ENCODE measurements at regions not wholly inside any gene's neighbourhood (a gene's known extent, or its start where the extent isn't known, plus 50 kb on each side); places are given as distances from the start of the nearest gene placed in this dataset.

DNA sequence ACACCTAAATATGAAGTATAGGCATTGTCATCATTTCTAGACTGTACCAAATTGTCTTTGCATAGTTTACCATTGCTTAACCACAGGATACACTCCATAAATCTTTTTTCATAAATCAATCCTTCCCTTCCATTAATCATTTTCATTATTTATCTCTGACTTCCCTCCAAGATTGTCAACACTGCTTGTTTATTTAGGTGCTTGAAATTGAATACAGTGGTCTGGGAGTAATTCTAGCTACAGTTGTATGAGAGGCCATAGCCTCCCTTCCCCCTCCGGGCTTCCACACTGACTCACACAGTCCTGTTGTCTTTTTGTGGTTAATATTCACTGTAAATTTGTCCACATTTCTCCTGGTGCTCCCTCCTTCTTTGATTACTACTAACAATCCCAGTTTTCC, 114.2 kb upstream of the ARID2 start (continued):
- TF ChIP-seq, protein P1, sequence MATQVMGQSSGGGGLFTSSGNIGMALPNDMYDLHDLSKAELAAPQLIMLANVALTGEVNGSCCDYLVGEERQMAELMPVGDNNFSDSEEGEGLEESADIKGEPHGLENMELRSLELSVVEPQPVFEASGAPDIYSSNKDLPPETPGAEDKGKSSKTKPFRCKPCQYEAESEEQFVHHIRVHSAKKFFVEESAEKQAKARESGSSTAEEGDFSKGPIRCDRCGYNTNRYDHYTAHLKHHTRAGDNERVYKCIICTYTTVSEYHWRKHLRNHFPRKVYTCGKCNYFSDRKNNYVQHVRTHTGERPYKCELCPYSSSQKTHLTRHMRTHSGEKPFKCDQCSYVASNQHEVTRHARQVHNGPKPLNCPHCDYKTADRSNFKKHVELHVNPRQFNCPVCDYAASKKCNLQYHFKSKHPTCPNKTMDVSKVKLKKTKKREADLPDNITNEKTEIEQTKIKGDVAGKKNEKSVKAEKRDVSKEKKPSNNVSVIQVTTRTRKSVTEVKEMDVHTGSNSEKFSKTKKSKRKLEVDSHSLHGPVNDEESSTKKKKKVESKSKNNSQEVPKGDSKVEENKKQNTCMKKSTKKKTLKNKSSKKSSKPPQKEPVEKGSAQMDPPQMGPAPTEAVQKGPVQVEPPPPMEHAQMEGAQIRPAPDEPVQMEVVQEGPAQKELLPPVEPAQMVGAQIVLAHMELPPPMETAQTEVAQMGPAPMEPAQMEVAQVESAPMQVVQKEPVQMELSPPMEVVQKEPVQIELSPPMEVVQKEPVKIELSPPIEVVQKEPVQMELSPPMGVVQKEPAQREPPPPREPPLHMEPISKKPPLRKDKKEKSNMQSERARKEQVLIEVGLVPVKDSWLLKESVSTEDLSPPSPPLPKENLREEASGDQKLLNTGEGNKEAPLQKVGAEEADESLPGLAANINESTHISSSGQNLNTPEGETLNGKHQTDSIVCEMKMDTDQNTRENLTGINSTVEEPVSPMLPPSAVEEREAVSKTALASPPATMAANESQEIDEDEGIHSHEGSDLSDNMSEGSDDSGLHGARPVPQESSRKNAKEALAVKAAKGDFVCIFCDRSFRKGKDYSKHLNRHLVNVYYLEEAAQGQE (tag by site-specific recombination; IDR thresholded peaks at IDR 0.05) = 0 out of 2 replicates have a peak, but pooled peaks have one; percentile 8
- TF ChIP-seq, protein P2, sequence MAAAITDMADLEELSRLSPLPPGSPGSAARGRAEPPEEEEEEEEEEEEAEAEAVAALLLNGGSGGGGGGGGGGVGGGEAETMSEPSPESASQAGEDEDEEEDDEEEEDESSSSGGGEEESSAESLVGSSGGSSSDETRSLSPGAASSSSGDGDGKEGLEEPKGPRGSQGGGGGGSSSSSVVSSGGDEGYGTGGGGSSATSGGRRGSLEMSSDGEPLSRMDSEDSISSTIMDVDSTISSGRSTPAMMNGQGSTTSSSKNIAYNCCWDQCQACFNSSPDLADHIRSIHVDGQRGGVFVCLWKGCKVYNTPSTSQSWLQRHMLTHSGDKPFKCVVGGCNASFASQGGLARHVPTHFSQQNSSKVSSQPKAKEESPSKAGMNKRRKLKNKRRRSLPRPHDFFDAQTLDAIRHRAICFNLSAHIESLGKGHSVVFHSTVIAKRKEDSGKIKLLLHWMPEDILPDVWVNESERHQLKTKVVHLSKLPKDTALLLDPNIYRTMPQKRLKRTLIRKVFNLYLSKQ (tag by site-specific recombination; IDR thresholded peaks at IDR 0.05; ENCODE audit: borderline replicate concordance) = no peak
- TF ChIP-seq ZNF76 (tag by site-specific recombination; IDR thresholded peaks at IDR 0.05; ENCODE audit: borderline replicate concordance, low read depth) = 0 out of 2 replicates have a peak, but pooled peaks have one; percentile 33
- 0 out of 2 replicates have a peak, but pooled peaks have one; percentile 68 for TF ChIP-seq ZNF792 (tag by site-specific recombination; IDR thresholded peaks at IDR 0.05)
- TF ChIP-seq, protein P3, sequence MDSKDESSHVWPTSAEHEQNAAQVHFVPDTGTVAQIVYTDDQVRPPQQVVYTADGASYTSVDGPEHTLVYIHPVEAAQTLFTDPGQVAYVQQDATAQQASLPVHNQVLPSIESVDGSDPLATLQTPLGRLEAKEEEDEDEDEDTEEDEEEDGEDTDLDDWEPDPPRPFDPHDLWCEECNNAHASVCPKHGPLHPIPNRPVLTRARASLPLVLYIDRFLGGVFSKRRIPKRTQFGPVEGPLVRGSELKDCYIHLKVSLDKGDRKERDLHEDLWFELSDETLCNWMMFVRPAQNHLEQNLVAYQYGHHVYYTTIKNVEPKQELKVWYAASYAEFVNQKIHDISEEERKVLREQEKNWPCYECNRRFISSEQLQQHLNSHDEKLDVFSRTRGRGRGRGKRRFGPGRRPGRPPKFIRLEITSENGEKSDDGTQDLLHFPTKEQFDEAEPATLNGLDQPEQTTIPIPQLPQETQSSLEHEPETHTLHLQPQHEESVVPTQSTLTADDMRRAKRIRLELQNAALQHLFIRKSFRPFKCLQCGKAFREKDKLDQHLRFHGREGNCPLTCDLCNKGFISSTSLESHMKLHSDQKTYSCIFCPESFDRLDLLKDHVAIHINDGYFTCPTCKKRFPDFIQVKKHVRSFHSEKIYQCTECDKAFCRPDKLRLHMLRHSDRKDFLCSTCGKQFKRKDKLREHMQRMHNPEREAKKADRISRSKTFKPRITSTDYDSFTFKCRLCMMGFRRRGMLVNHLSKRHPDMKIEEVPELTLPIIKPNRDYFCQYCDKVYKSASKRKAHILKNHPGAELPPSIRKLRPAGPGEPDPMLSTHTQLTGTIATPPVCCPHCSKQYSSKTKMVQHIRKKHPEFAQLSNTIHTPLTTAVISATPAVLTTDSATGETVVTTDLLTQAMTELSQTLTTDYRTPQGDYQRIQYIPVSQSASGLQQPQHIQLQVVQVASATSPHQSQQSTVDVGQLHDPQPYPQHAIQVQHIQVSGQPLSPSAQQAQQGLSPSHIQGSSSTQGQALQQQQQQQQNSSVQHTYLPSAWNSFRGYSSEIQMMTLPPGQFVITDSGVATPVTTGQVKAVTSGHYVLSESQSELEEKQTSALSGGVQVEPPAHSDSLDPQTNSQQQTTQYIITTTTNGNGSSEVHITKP (tag by site-specific recombination; IDR thresholded peaks at IDR 0.05) = peak; percentile 97
- peak; percentile 60 for TF ChIP-seq ZBTB17 (tag by site-specific recombination; IDR thresholded peaks at IDR 0.05)
- peak; percentile 55 for TF ChIP-seq BCL11B (tag by site-specific recombination; IDR thresholded peaks at IDR 0.05; ENCODE audit: low read depth)
- TF ChIP-seq ZNF596 (tag by site-specific recombination; IDR thresholded peaks at IDR 0.05) = no peak; the same call in 1 of the 2 replicates
- TF ChIP-seq ZNF366 (tag by site-specific recombination; conservative IDR thresholded peaks at IDR 0.05) = peak; percentile 53; the same call in 1 of the 2 replicates
- peak; percentile 8; the same call in 1 of the 2 replicates for TF ChIP-seq ZNF654 (tag by site-specific recombination; IDR thresholded peaks at IDR 0.05; ENCODE audit: low read depth)
- peak; percentile 81 for TF ChIP-seq IKZF3 (tag by site-specific recombination; IDR thresholded peaks at IDR 0.05)
- TF ChIP-seq, protein P4, sequence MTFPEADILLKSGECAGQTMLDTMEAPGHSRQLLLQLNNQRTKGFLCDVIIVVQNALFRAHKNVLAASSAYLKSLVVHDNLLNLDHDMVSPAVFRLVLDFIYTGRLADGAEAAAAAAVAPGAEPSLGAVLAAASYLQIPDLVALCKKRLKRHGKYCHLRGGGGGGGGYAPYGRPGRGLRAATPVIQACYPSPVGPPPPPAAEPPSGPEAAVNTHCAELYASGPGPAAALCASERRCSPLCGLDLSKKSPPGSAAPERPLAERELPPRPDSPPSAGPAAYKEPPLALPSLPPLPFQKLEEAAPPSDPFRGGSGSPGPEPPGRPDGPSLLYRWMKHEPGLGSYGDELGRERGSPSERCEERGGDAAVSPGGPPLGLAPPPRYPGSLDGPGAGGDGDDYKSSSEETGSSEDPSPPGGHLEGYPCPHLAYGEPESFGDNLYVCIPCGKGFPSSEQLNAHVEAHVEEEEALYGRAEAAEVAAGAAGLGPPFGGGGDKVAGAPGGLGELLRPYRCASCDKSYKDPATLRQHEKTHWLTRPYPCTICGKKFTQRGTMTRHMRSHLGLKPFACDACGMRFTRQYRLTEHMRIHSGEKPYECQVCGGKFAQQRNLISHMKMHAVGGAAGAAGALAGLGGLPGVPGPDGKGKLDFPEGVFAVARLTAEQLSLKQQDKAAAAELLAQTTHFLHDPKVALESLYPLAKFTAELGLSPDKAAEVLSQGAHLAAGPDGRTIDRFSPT (tag by site-specific recombination; IDR thresholded peaks at IDR 0.05) = peak; percentile 70
- TF ChIP-seq, protein P5, sequence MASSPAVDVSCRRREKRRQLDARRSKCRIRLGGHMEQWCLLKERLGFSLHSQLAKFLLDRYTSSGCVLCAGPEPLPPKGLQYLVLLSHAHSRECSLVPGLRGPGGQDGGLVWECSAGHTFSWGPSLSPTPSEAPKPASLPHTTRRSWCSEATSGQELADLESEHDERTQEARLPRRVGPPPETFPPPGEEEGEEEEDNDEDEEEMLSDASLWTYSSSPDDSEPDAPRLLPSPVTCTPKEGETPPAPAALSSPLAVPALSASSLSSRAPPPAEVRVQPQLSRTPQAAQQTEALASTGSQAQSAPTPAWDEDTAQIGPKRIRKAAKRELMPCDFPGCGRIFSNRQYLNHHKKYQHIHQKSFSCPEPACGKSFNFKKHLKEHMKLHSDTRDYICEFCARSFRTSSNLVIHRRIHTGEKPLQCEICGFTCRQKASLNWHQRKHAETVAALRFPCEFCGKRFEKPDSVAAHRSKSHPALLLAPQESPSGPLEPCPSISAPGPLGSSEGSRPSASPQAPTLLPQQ (tag by site-specific recombination; IDR thresholded peaks at IDR 0.05) = peak; percentile 78
- TF ChIP-seq GFI1B (tag by site-specific recombination; IDR thresholded peaks at IDR 0.05) = peak; percentile 81; the same call in 1 of the 2 replicates
- TF ChIP-seq ZNF202 (tag by site-specific recombination; IDR thresholded peaks at IDR 0.05; ENCODE audit: borderline replicate concordance) = no peak
- TF ChIP-seq KLF8 (tag by site-specific recombination; IDR thresholded peaks at IDR 0.05) = peak; percentile 66
- peak; percentile 80 for TF ChIP-seq ZNF302 (tag by site-specific recombination; IDR thresholded peaks at IDR 0.05; ENCODE audit: low read depth)
- TF ChIP-seq ZNF658 (tag by site-specific recombination; IDR thresholded peaks at IDR 0.05) = no peak
- TF ChIP-seq, protein P6, sequence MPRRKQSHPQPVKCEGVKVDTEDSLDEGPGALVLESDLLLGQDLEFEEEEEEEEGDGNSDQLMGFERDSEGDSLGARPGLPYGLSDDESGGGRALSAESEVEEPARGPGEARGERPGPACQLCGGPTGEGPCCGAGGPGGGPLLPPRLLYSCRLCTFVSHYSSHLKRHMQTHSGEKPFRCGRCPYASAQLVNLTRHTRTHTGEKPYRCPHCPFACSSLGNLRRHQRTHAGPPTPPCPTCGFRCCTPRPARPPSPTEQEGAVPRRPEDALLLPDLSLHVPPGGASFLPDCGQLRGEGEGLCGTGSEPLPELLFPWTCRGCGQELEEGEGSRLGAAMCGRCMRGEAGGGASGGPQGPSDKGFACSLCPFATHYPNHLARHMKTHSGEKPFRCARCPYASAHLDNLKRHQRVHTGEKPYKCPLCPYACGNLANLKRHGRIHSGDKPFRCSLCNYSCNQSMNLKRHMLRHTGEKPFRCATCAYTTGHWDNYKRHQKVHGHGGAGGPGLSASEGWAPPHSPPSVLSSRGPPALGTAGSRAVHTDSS (tag by site-specific recombination; IDR thresholded peaks at IDR 0.05) = 0 out of 2 replicates have a peak, but pooled peaks have one; percentile 33
- 0 out of 2 replicates have a peak, but pooled peaks have one; percentile 60 for TF ChIP-seq ZNF10 (tag by site-specific recombination; IDR thresholded peaks at IDR 0.05)
- TF ChIP-seq ZNF239 (tag by site-specific recombination; IDR thresholded peaks at IDR 0.05) = 0 out of 2 replicates have a peak, but pooled peaks have one; percentile 18
- peak; percentile 56 for TF ChIP-seq ZNF664 (tag by site-specific recombination; IDR thresholded peaks at IDR 0.05)
- 0 out of 2 replicates have a peak, but pooled peaks have one; percentile 48 for TF ChIP-seq ZNF37A (tag by site-specific recombination; IDR thresholded peaks at IDR 0.05)
- TF ChIP-seq HOXC10 (CRISPR knock-in tag; IDR thresholded peaks at IDR 0.05) = no peak
- peak; percentile 40; the same call in 1 of the 2 replicates for TF ChIP-seq GLIS1 (tag by site-specific recombination; IDR thresholded peaks at IDR 0.05)
- TF ChIP-seq HOXD13 (CRISPR knock-in tag; IDR thresholded peaks at IDR 0.05; ENCODE audit: borderline replicate concordance) = peak; percentile 71; the same call in 1 of the 2 replicates

All from HEK293 (cell line).